Stomach (tissue), 4 donors: ENCODE measurements at regions not wholly inside any gene's neighbourhood (a gene's known extent, or its start where the extent isn't known, plus 50 kb on each side); places are given as distances from the start of the nearest gene placed in this dataset.

ENCODE experiments used
- CTCF ChIP-seq, 7 experiments: fragments of 450-650 bp in 4 of 7; fragments of 200-600 bp in 3 of 7; sonication (generic) in 3 of 7; IDR thresholded peaks; one replicate each; pipeline ENCODE4 v1.5.1; 2016 to 2019; ENCODE audit warnings: antibody characterized with exemption in 7 of 7, control low read depth in 2 of 7, mild to moderate bottlenecking in 1 of 7
- POLR2A ChIP-seq, 4 donors: fragments of 450-650 bp; IDR thresholded peaks; one replicate each; pipeline ENCODE4 v1.6.1; 2016; ENCODE audit warnings: antibody characterized with exemption in 4 of 4, control low read depth in 2 of 4, mild to moderate bottlenecking in 1 of 4, moderate library complexity in 1 of 4

- no peak for TF ChIP-seq POLR2A (IDR thresholded peaks at IDR 0.05)
- TF ChIP-seq CTCF (IDR thresholded peaks at IDR 0.05) = no peak
Measured at GRCh38 chr7:93817526-93817925, 73.0 kb downstream of the TFPI2 start.
